ENCODE measurements at regions not wholly inside any gene's neighbourhood (a gene's known extent, or its start where the extent isn't known, plus 50 kb on each side); places are given as distances from the start of the nearest gene placed in this dataset.
A peak's percentile ranks its signal among the peaks of the same experiment; 100 is the strongest.

DNA sequence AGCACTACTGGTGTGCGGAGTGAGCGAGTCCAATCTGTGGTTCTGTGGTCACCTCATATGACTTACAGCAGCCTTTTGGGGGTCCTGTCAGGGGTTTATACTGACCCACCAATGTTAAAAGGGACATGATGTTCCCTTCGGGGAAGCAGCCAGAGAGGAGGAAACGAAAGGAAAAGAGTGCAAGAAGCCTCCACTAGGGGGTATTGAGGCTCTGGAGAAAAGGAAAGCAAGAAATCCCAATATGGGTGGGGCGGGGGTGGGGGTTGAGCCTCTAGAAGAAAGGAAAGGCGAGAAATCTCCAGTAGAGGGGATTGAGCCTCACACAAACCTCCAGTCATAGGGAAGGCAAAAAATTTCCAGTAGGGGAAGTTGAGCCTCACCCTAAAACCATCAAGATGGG is 249.3 kb upstream of the ECI2 start:
- no peak for DNase-seq (ENCODE audit: low read depth in 2 of 2)
- H3K4me3 ChIP-seq (replicated peaks in 1 of 2; ENCODE audit: low read depth in 2 of 2, low read length in 2 of 2) = no peak overlapping the region
- TF ChIP-seq, protein P1, sequence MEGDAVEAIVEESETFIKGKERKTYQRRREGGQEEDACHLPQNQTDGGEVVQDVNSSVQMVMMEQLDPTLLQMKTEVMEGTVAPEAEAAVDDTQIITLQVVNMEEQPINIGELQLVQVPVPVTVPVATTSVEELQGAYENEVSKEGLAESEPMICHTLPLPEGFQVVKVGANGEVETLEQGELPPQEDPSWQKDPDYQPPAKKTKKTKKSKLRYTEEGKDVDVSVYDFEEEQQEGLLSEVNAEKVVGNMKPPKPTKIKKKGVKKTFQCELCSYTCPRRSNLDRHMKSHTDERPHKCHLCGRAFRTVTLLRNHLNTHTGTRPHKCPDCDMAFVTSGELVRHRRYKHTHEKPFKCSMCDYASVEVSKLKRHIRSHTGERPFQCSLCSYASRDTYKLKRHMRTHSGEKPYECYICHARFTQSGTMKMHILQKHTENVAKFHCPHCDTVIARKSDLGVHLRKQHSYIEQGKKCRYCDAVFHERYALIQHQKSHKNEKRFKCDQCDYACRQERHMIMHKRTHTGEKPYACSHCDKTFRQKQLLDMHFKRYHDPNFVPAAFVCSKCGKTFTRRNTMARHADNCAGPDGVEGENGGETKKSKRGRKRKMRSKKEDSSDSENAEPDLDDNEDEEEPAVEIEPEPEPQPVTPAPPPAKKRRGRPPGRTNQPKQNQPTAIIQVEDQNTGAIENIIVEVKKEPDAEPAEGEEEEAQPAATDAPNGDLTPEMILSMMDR (IDR thresholded peaks at IDR 0.05; ENCODE audit: low read depth, low read length) = no peak

DNA sequence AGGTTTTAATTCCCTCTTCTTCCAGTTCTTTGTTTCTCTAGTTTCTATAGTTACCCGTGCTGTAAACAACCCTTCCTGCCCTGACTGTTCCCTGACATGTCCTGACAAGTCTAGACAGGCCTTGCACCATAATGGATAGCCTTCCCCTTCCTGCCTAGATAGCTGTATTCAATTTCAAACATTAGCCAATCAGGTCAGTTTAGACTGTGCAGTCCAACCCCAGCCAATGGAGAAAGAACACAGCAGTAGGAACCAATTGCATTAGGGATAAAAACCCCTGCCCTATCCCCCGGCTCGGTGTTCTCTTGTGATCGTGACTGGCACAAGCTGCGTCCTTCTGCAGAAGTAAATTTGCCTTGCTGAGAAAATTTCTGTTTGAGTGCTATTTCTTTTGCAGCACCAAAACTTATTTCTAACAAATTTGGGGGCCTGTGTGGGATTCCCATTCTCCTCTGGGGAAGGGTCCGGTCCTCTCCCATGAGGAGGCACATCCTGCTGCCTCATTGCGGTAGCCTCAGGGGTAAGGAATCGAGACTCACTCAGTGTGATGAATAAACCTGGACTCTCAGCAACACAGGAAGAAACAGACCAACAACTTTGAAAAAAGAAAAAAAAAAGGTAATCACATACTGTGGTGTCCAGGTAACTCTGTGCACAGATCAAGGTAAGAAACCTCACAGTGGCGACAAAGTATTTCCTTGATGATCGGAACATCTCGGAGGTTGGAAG is 248.7 kb upstream of the ECI2 start:
- TF ChIP-seq, protein P1 (IDR thresholded peaks at IDR 0.05; ENCODE audit: low read depth, low read length) = no peak
- H3K4me3 ChIP-seq (replicated peaks in 1 of 2; ENCODE audit: low read depth in 2 of 2, low read length in 2 of 2) = no peak overlapping the region
- peak in 1 of 2 donors; percentile 30 for DNase-seq (ENCODE audit: low read depth in 2 of 2)

DNA sequence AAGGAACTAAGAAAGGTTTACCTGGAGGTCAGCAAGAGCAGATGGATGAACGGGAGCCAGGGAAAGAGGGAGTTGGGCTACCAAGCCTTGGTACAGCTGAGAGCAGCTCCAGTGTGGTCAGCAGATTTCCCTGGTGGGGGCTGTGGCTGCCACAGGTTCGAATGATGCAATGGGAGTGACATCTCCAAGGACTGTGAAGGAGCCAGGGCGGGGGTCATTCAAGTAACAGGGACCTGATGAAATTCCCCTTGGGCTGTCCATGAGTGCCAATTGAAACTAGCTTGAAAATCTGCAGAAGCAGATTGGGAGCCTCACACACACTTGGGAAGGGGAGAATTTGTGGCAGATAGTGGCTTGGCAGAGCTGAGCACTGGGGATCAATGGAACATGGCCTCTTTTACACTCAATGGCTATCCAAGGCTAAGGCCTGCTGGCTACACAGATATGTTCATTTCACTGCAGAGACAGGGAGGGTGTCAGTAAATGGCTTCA is 247.0 kb upstream of the ECI2 start:
- DNase-seq (ENCODE audit: low read depth in 2 of 2) = no peak
- H3K4me3 ChIP-seq (replicated peaks in 1 of 2; ENCODE audit: low read depth in 2 of 2, low read length in 2 of 2) = no peak overlapping the region
- TF ChIP-seq, protein P1 (IDR thresholded peaks at IDR 0.05; ENCODE audit: low read depth, low read length) = no peak

DNA sequence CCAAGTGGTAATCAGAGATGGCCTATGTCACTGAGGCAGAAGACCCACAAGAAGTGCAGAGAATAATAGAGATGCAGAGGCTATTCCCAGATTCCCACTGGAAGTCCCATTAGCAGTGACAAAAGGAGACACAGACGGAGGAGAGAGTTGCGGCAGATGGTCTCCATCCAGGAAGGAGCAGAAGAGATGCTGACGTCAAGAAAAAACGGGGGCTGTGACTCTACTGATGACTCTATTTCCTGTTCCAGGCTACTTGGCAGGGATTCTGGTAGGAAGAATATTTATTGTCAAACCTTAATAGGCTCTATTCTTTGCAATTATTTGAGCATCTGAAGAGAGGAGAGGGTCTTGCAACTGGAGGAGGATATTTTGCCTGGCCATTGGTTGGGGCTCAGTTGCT is 246.0 kb upstream of the ECI2 start:
- DNase-seq (ENCODE audit: low read depth in 2 of 2) = peak; percentile 90 to 91
- H3K4me3 ChIP-seq (replicated peaks in 1 of 2; ENCODE audit: low read depth in 2 of 2, low read length in 2 of 2) = no peak overlapping the region
- TF ChIP-seq, protein P1 (IDR thresholded peaks at IDR 0.05; ENCODE audit: low read depth, low read length) = no peak

DNA sequence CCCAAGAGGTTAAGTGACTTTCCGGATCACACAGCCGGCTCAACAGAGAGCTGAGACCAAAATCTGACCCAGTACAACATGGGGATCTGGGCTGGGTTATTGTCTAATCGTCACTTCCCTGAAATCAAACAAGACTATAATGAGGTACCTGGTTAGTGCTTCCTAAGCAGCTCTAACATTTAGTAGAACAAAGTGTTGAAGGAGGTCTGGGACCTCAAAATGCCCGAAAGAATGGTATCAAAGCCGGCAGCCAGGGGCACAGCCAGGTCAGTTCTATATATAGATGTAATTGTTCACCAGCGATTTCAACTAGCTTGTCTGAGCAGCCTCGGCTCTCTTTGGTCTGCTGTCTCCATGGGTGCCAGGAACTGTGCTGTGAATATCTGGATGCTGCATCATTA is 245.5 kb upstream of the ECI2 start:
- TF ChIP-seq, protein P1 (IDR thresholded peaks at IDR 0.05; ENCODE audit: low read depth, low read length) = no peak
- no peak overlapping the region for H3K4me3 ChIP-seq (replicated peaks in 1 of 2; ENCODE audit: low read depth in 2 of 2, low read length in 2 of 2)
- DNase-seq (ENCODE audit: low read depth in 2 of 2) = peak; percentile 54 to 59

DNA sequence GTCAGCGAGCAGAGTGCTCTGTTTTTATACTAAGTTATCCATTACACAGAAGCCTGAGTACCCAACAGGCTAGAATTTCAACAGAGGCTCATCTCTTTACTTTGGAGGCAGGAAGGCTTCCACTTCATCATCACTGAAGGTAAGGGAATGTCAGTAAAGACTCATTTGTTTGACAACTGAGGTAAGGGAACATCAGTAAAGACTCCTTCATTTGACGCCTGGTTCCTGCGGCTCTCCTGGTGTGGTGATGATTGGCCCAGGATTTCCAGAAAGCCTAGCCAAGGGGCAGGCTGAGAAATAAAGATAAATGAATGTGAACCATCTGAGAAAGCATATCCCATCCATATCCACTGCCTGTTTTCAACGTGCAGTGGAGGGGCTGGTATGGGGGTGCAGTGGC is 244.6 kb upstream of the ECI2 start:
- no peak for DNase-seq (ENCODE audit: low read depth in 2 of 2)
- no peak overlapping the region for H3K4me3 ChIP-seq (replicated peaks in 1 of 2; ENCODE audit: low read depth in 2 of 2, low read length in 2 of 2)
- TF ChIP-seq, protein P1 (IDR thresholded peaks at IDR 0.05; ENCODE audit: low read depth, low read length) = no peak
